Progenitor cell of endocrine pancreas (in vitro differentiated cells): ENCODE measurements at regions not wholly inside any gene's neighbourhood (a gene's known extent, or its start where the extent isn't known, plus 50 kb on each side); places are given as distances from the start of the nearest gene placed in this dataset.

Source experiments
- DNase-seq: peaks from one replicate; pipeline ENCODE4 v3.0.0; 2021; ENCODE audit warnings: low spot score; ENCODE audit not compliant: unreplicated experiment
- H3K27ac Mint-ChIP-seq: 2 replicates; pipeline ENCODE4 v1.8.0; 2021; ENCODE audit warnings: mild to moderate bottlenecking, moderate library complexity, mixed read lengths
- H3K27me3 Mint-ChIP-seq: 2 replicates; pipeline ENCODE4 v1.8.0; 2021; ENCODE audit warnings: mixed read lengths
- H3K36me3 Mint-ChIP-seq: 2 replicates; pipeline ENCODE4 v1.8.0; 2022; ENCODE audit warnings: mixed read lengths; ENCODE audit not compliant: insufficient read depth
- H3K4me1 Mint-ChIP-seq: 2 replicates; pipeline ENCODE4 v1.8.0; 2021; ENCODE audit warnings: low read depth, mixed read lengths
- H3K4me3 Mint-ChIP-seq: 2 replicates; pipeline ENCODE4 v1.8.0; 2021; ENCODE audit warnings: low read depth, mild to moderate bottlenecking, moderate library complexity, mixed read lengths
- H3K9me3 Mint-ChIP-seq: 2 replicates; pipeline ENCODE4 v1.8.0; 2021; ENCODE audit warnings: low read depth, mixed read lengths
- CTCF ChIP-seq: fragments of 200-600 bp; sonication (generic); IDR thresholded peaks from one replicate; pipeline ENCODE4 v1.5.0; 2021; ENCODE audit warnings: antibody characterized with exemption, mild to moderate bottlenecking; ENCODE audit not compliant: unreplicated experiment

GRCh38 chr1:36532810-36533401, 50.2 kb upstream of the CSF3R start:
- H3K9me3 Mint-ChIP-seq, result no peaks in the 10 kb centered on the region
- no peak for TF ChIP-seq CTCF
- H3K4me3 Mint-ChIP-seq, result no peak overlapping the region
- H3K27me3 Mint-ChIP-seq, result peaks cover 24% of the 10 kb centered on the region
- no peak for DNase-seq
- H3K27ac Mint-ChIP-seq, result no peak overlapping the region
- H3K36me3 Mint-ChIP-seq, result no peaks in the 10 kb centered on the region
- peaks cover 2% of the 10 kb centered on the region for H3K4me1 Mint-ChIP-seq
